WTC11 (cell line): ENCODE measurements at regions not wholly inside any gene's neighbourhood (a gene's known extent, or its start where the extent isn't known, plus 50 kb on each side); places are given as distances from the start of the nearest gene placed in this dataset.

ENCODE experiments used
- CTCF ChIP-seq: fragments of 200-600 bp; IDR thresholded peaks from 2 replicates; pipeline ENCODE4 v1.8.0; 2022; ENCODE audit warnings: antibody characterized with exemption
- E2F4 ChIP-seq: sonication (generic); formaldehyde crosslinking; IDR thresholded peaks from 2 replicates; pipeline ENCODE4 v1.8.1; 2022; ENCODE audit warnings: low read depth, mild to moderate bottlenecking, moderate library complexity, missing genetic modification reagents, borderline replicate concordance
- SMAD4 ChIP-seq: sonication (generic); formaldehyde crosslinking; IDR thresholded peaks from 2 replicates; pipeline ENCODE4 v1.8.0; 2022; ENCODE audit warnings: mild to moderate bottlenecking, missing genetic modification reagents

DNA sequence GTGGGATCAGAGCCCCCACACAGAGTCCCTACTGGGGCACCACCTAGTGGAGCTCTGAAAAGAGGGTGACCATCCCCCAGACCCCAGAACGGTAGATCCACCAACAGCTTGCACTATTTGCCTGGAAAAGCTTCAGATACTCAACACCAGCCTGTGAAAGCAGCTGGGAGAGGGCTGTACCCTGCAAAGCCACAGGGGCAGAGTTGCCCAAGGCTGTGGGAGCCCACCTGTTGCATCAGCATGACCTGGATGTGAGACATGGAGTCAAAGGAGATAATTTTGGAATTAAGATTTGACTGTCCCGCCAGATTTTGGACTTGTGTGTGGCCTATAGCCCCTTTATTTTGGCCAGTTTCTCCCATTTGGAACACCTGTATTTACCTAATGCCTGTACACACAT is 260.4 kb downstream of the TBX18 start:
- TF ChIP-seq CTCF: no peak
- no peak for TF ChIP-seq E2F4 (CRISPR knock-in tag)
- no peak for TF ChIP-seq SMAD4 (CRISPR knock-in tag)
